ENCODE measurements at regions not wholly inside any gene's neighbourhood (a gene's known extent, or its start where the extent isn't known, plus 50 kb on each side); places are given as distances from the start of the nearest gene placed in this dataset.

GRCh38 chr5:156232251-156232869, 94.6 kb upstream of the SGCD start:
- H3K4me1 Mint-ChIP-seq = no peaks in the 10 kb centered on the region
- no peak overlapping the region for H3K4me3 Mint-ChIP-seq
- ATAC-seq (replicated peaks) = no peak
- H3K27me3 Mint-ChIP-seq = peaks cover 5% of the 10 kb centered on the region
- no peaks in the 10 kb centered on the region for H3K9me3 Mint-ChIP-seq
- H3K36me3 Mint-ChIP-seq (ENCODE audit: low read depth) = no peaks in the 10 kb centered on the region
- no peak overlapping the region for H3K27ac Mint-ChIP-seq

- no peaks in the 10 kb centered on the region for H3K4me1 Mint-ChIP-seq
- H3K4me3 Mint-ChIP-seq = no peak overlapping the region
- no peak for ATAC-seq (replicated peaks)
- no peak overlapping the region for H3K27ac Mint-ChIP-seq
- no peaks in the 10 kb centered on the region for H3K27me3 Mint-ChIP-seq
- H3K9me3 Mint-ChIP-seq = no peaks in the 10 kb centered on the region
- no peaks in the 10 kb centered on the region for H3K36me3 Mint-ChIP-seq (ENCODE audit: low read depth)
Measured at GRCh38 chr5:156237361-156237760, 89.6 kb upstream of the SGCD start.

GRCh38 chr5:156239800-156240199, 87.2 kb upstream of the SGCD start:
- Mint-ChIP-seq H3K36me3 (ENCODE audit: low read depth) (no peaks in the 10 kb centered on the region), H3K4me3 (no peak overlapping the region), H3K9me3 (no peaks in the 10 kb centered on the region), H3K27ac (no peak overlapping the region), H3K27me3 (no peaks in the 10 kb centered on the region), H3K4me1 (no peaks in the 10 kb centered on the region)
- no peak for ATAC-seq (replicated peaks)

DNA sequence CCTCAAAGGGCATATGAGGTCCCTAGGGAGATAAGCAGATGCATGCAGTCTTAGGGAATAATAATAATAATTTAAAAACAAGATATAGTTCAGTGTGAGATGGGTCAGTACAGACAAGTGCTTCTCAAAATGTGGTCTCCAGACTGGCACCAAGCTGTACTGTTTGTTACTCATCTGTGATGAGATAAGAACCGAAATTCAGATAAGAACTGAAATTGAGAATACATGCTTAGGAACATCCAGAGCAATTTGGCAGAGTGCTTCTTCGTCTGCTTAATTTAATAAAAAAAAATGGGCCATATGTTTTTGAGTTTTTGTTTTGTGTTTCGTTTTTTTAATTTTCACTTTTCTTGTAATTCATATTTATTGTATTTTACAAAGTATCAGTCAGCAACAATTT, 86.5 kb upstream of the SGCD start:
- Mint-ChIP-seq H3K36me3 (ENCODE audit: low read depth) (no peaks in the 10 kb centered on the region), H3K27me3 (no peaks in the 10 kb centered on the region), H3K4me1 (no peaks in the 10 kb centered on the region), H3K4me3 (no peak overlapping the region), H3K27ac (no peak overlapping the region), H3K9me3 (no peaks in the 10 kb centered on the region)
- ATAC-seq (replicated peaks) = no peak

DNA sequence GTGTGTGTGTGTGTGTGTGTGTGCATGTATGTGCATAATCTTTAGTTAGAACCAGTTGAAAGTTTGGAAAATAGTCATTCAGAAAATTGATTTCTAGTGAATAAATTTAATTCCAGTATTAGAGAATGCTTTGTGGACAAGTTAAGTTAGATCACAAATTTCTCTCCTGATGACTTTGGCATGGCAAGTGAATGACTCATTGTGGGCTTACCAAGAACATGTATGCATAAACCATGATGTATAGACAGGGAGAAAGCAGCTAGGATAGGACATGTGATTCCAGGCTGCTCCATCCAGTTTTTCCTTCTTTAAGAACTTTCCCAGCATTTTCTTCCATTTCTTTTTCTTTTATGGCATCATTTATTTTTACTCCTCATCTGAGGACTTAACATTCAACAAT, 85.7 kb upstream of the SGCD start:
- no peaks in the 10 kb centered on the region for H3K4me1 Mint-ChIP-seq
- no peaks in the 10 kb centered on the region for H3K36me3 Mint-ChIP-seq (ENCODE audit: low read depth)
- H3K27ac Mint-ChIP-seq = no peak overlapping the region
- no peak overlapping the region for H3K4me3 Mint-ChIP-seq
- no peak for ATAC-seq (replicated peaks)
- H3K9me3 Mint-ChIP-seq = no peaks in the 10 kb centered on the region
- no peaks in the 10 kb centered on the region for H3K27me3 Mint-ChIP-seq

DNA sequence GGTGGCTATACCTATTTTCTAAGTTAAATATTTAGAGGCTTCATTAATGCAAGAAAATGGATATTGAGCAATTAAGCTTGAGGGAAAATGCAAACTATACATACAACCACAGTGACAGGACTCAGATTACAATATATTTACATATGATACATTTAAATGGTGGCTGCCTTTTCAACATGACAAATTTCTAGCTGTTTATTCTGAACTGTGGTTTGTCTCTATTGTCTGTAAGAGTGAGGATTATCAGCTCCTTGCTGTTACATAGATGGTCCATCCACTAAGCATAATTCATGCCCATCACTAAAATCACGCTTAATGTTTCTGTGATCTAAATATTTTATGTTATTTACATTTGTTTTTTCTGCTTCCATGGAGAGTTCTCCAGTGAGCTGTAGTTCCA, 81.1 kb upstream of the SGCD start:
- H3K36me3 Mint-ChIP-seq (ENCODE audit: low read depth) = no peaks in the 10 kb centered on the region
- no peak for ATAC-seq (replicated peaks)
- H3K9me3 Mint-ChIP-seq = no peaks in the 10 kb centered on the region
- H3K4me3 Mint-ChIP-seq = no peak overlapping the region
- H3K27me3 Mint-ChIP-seq = no peaks in the 10 kb centered on the region
- no peaks in the 10 kb centered on the region for H3K4me1 Mint-ChIP-seq
- H3K27ac Mint-ChIP-seq = no peak overlapping the region

DNA sequence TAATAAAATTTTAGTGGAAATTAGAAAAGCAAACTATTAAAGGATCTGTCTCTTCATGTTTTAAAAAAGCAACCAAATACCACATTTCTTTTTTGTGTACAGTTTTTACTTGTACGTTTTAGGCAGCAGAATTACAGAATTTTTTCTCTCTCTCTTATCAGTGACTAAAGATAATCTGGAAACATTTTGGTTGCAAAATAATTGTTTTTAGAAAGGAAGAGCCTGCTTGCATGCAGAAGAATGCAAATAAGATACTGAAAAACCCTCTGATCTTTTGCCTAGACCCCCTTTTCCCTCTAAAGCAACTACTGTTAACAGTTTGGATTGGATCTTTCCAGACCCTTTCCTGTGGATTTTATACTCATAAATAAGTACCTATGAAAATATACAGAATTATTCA, 75.9 kb upstream of the SGCD start:
- no peaks in the 10 kb centered on the region for H3K36me3 Mint-ChIP-seq (ENCODE audit: low read depth)
- H3K27me3 Mint-ChIP-seq = no peaks in the 10 kb centered on the region
- no peak for ATAC-seq (replicated peaks)
- no peak overlapping the region for H3K27ac Mint-ChIP-seq
- no peaks in the 10 kb centered on the region for H3K4me1 Mint-ChIP-seq
- H3K4me3 Mint-ChIP-seq = no peak overlapping the region
- H3K9me3 Mint-ChIP-seq = no peaks in the 10 kb centered on the region

- Mint-ChIP-seq H3K9me3 (peaks cover 3% of the 10 kb centered on the region), H3K27ac (no peak overlapping the region), H3K36me3 (ENCODE audit: low read depth) (no peaks in the 10 kb centered on the region), H3K27me3 (peaks cover 5% of the 10 kb centered on the region), H3K4me1 (no peaks in the 10 kb centered on the region), H3K4me3 (no peak overlapping the region)
- no peak for ATAC-seq (replicated peaks)
Measured at GRCh38 chr5:156253130-156253529, 73.8 kb upstream of the SGCD start.

DNA sequence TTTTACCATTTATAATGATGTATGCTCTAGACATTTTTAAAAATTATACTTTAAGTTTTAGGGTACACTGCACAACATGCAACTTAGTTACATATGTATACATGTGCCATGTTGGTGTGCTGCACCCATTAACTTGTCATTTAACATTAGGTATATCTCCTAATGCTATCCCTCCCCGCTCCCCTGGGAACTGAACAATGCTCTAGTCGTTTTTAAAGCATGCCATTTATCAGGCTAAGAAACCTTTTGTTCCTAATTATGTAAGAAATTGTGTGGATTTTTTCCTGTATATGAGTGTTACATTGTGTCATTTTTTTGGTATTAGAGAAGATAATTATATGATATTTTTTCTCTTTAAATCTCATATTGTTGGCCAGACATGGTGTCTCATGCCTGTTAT, 72.8 kb upstream of the SGCD start:
- no peaks in the 10 kb centered on the region for H3K4me1 Mint-ChIP-seq
- H3K27ac Mint-ChIP-seq = no peak overlapping the region
- ATAC-seq (replicated peaks) = no peak
- H3K9me3 Mint-ChIP-seq = peaks cover 3% of the 10 kb centered on the region
- H3K27me3 Mint-ChIP-seq = peaks cover 5% of the 10 kb centered on the region
- H3K36me3 Mint-ChIP-seq (ENCODE audit: low read depth) = no peaks in the 10 kb centered on the region
- no peak overlapping the region for H3K4me3 Mint-ChIP-seq

GRCh38 chr5:156256642-156257041, 70.3 kb upstream of the SGCD start:
- Mint-ChIP-seq H3K4me1 (no peaks in the 10 kb centered on the region), H3K27me3 (peaks cover 5% of the 10 kb centered on the region), H3K36me3 (ENCODE audit: low read depth) (no peaks in the 10 kb centered on the region), H3K4me3 (no peak overlapping the region), H3K9me3 (peaks cover 3% of the 10 kb centered on the region), H3K27ac (no peak overlapping the region)
- no peak for ATAC-seq (replicated peaks)

- Mint-ChIP-seq H3K4me3 (no peak overlapping the region), H3K4me1 (no peaks in the 10 kb centered on the region)
Measured at GRCh38 chr5:156258934-156259333, 68.0 kb upstream of the SGCD start.

GRCh38 chr5:156259618-156260017, 67.3 kb upstream of the SGCD start:
- H3K4me1 Mint-ChIP-seq = no peaks in the 10 kb centered on the region
- peaks cover 5% of the 10 kb centered on the region for H3K27me3 Mint-ChIP-seq
- no peak for ATAC-seq (replicated peaks)

More at GRCh38 chr5:156258934-156259333, 68.0 kb upstream of the SGCD start:
- Mint-ChIP-seq H3K27me3 (peaks cover 5% of the 10 kb centered on the region), H3K27ac (no peak overlapping the region), H3K9me3 (peaks cover 3% of the 10 kb centered on the region), H3K36me3 (ENCODE audit: low read depth) (no peaks in the 10 kb centered on the region)
- ATAC-seq (replicated peaks) = no peak

GRCh38 chr5:156261275-156261939, 65.6 kb upstream of the SGCD start:
- Mint-ChIP-seq H3K27me3 (peaks cover 2% of the 10 kb centered on the region), H3K4me1 (no peaks in the 10 kb centered on the region), H3K4me3 (no peak overlapping the region), H3K36me3 (ENCODE audit: low read depth) (no peaks in the 10 kb centered on the region), H3K9me3 (peaks cover under 1% of the 10 kb centered on the region), H3K27ac (no peak overlapping the region)
- ATAC-seq (replicated peaks) = no peak

More at GRCh38 chr5:156259618-156260017, 67.3 kb upstream of the SGCD start:
- no peaks in the 10 kb centered on the region for H3K36me3 Mint-ChIP-seq (ENCODE audit: low read depth)
- peaks cover 3% of the 10 kb centered on the region for H3K9me3 Mint-ChIP-seq
- no peak overlapping the region for H3K27ac Mint-ChIP-seq
- H3K4me3 Mint-ChIP-seq = no peak overlapping the region

- Mint-ChIP-seq H3K4me1 (no peaks in the 10 kb centered on the region), H3K4me3 (no peak overlapping the region), H3K9me3 (peaks cover 4% of the 10 kb centered on the region), H3K27ac (no peak overlapping the region), H3K27me3 (no peaks in the 10 kb centered on the region), H3K36me3 (ENCODE audit: low read depth) (no peaks in the 10 kb centered on the region)
- ATAC-seq (replicated peaks) = no peak
Measured at GRCh38 chr5:156271569-156271968, 55.4 kb upstream of the SGCD start.

- Mint-ChIP-seq H3K4me1 (no peaks in the 10 kb centered on the region), H3K4me3 (no peak overlapping the region), H3K27me3 (no peaks in the 10 kb centered on the region), H3K36me3 (ENCODE audit: low read depth) (no peaks in the 10 kb centered on the region), H3K27ac (no peak overlapping the region), H3K9me3 (peaks cover 4% of the 10 kb centered on the region)
- no peak for ATAC-seq (replicated peaks)
Measured at GRCh38 chr5:156272139-156272538, 54.8 kb upstream of the SGCD start.

Data from activated T-helper 17 cell treated with anti-CD3 and anti-CD28 coated beads, Interleukin-2, amount 50 U/mL, for 72 hours (primary cell).